DOHH2 (cell line): ENCODE measurements at regions not wholly inside any gene's neighbourhood (a gene's known extent, or its start where the extent isn't known, plus 50 kb on each side); places are given as distances from the start of the nearest gene placed in this dataset.

Experiments used
- H3F3A ChIP-seq: fragments of 200-600 bp; sonication (generic), shearing (Covaris generic); 2 replicates; pipeline ENCODE4 v1.6.0; 2016; ENCODE audit warnings: antibody characterized with exemption, mild to moderate bottlenecking; ENCODE audit not compliant: control insufficient read depth, insufficient read depth
- H3K27ac ChIP-seq: fragments of 200-600 bp; sonication (generic); 2 replicates; pipeline ENCODE4 v1.5.1; 2014; ENCODE audit warnings: low read depth, mild to moderate bottlenecking, low read length, moderate library complexity
- H3K27me3 ChIP-seq: fragments of 200-600 bp; sonication (generic); 2 replicates; pipeline ENCODE4 v1.6.1; 2014; ENCODE audit warnings: mild to moderate bottlenecking, low read length, mixed read lengths; ENCODE audit not compliant: control insufficient read depth
- H3K36me3 ChIP-seq: fragments of 200-600 bp; sonication (generic); 2 replicates; pipeline ENCODE4 v1.6.1; 2014; ENCODE audit warnings: mild to moderate bottlenecking, low read length, moderate library complexity, mixed read lengths; ENCODE audit not compliant: control insufficient read depth
- H3K4me1 ChIP-seq: fragments of 200-600 bp; sonication (generic); 2 replicates; pipeline ENCODE4 v1.6.1; 2014; ENCODE audit warnings: mild to moderate bottlenecking, low read length, mixed read lengths; ENCODE audit not compliant: control insufficient read depth
- H3K4me2 ChIP-seq: fragments of 200-600 bp; sonication (generic); 2 replicates; pipeline ENCODE4 v1.6.0; 2014; ENCODE audit warnings: mild to moderate bottlenecking, low read length, moderate library complexity
- H3K4me3 ChIP-seq: fragments of 200-600 bp; sonication (generic); 2 replicates; pipeline ENCODE4 v1.5.1; 2014; ENCODE audit warnings: mild to moderate bottlenecking, low read length, mixed read lengths
- H3K79me2 ChIP-seq: fragments of 200-600 bp; sonication (generic); 2 replicates; pipeline ENCODE4 v1.6.1; 2014; ENCODE audit warnings: mild to moderate bottlenecking, low read length, mixed read lengths; ENCODE audit not compliant: control insufficient read depth
- H3K9me2 ChIP-seq: fragments of 200-600 bp; sonication (generic); replicated peaks from 2 replicates; pipeline ENCODE4 v1.6.1; 2014; ENCODE audit warnings: mild to moderate bottlenecking, low read length, mixed read lengths; ENCODE audit not compliant: control insufficient read depth
- H3K9me3 ChIP-seq: fragments of 200-600 bp; sonication (generic); 2 replicates; pipeline ENCODE4 v1.6.1; 2014; ENCODE audit warnings: antibody characterized with exemption, low read length, mixed read lengths; ENCODE audit not compliant: control insufficient read depth, insufficient read depth
- H4K20me1 ChIP-seq: fragments of 200-600 bp; sonication (generic); 2 replicates; pipeline ENCODE4 v1.6.0; 2014; ENCODE audit warnings: low read depth, mild to moderate bottlenecking, antibody characterized with exemption, low read length, moderate library complexity; ENCODE audit not compliant: control insufficient read depth, insufficient read depth
- EZH2phosphoT487 ChIP-seq: fragments of 200-600 bp; sonication (generic); IDR thresholded peaks from 2 replicates; pipeline ENCODE4 v1.6.1; 2017; ENCODE audit warnings: borderline replicate concordance, mild to moderate bottlenecking, antibody characterized with exemption, low read length, moderate library complexity, mixed read lengths
- TF ChIP-seq, protein P1 (sequence below): fragments of 200-600 bp; sonication (generic); IDR thresholded peaks from one replicate; pipeline ENCODE4 v1.5.1; 2014; ENCODE audit warnings: antibody characterized with exemption, mild to moderate bottlenecking, low read depth, low read length; ENCODE audit not compliant: poor library complexity, severe bottlenecking

DNA sequence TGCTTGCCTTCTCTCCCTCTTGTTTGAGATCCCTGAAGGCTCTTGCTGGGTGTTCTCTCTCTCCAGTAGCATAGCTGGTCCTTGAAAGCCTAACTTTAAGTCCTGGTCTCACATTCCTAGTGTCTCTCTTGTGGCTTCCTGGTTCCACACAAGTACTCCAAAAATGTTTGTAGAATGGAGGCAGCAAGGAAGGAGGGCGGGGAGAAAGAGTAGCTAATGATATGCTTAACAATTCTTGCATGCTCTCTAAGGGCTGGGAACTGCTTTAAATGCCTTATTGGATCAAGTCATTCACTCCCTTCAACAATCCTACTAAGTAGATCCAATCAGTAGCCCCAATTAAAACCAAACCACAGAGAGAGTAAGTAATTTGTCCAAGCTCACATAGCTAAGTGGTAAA lies 357.3 kb downstream of the KLF5 start:
- no peaks in the 10 kb centered on the region for H3K4me1 ChIP-seq
- H3K4me2 ChIP-seq: no peak overlapping the region
- H3K27ac ChIP-seq: no peak overlapping the region
- H3K27me3 ChIP-seq: no peaks in the 10 kb centered on the region
- H3K79me2 ChIP-seq: no peaks in the 10 kb centered on the region
- H3K9me2 ChIP-seq: no peaks in the 10 kb centered on the region
- H3K9me3 ChIP-seq: no peaks in the 10 kb centered on the region
- no peak overlapping the region for H3K4me3 ChIP-seq
- H4K20me1 ChIP-seq: no peaks in the 10 kb centered on the region
- no peaks in the 10 kb centered on the region for H3K36me3 ChIP-seq
- no peaks in the 10 kb centered on the region for H3F3A ChIP-seq
- TF ChIP-seq, protein P1, sequence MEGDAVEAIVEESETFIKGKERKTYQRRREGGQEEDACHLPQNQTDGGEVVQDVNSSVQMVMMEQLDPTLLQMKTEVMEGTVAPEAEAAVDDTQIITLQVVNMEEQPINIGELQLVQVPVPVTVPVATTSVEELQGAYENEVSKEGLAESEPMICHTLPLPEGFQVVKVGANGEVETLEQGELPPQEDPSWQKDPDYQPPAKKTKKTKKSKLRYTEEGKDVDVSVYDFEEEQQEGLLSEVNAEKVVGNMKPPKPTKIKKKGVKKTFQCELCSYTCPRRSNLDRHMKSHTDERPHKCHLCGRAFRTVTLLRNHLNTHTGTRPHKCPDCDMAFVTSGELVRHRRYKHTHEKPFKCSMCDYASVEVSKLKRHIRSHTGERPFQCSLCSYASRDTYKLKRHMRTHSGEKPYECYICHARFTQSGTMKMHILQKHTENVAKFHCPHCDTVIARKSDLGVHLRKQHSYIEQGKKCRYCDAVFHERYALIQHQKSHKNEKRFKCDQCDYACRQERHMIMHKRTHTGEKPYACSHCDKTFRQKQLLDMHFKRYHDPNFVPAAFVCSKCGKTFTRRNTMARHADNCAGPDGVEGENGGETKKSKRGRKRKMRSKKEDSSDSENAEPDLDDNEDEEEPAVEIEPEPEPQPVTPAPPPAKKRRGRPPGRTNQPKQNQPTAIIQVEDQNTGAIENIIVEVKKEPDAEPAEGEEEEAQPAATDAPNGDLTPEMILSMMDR: no peak
- no peak for TF ChIP-seq EZH2phosphoT487

DNA sequence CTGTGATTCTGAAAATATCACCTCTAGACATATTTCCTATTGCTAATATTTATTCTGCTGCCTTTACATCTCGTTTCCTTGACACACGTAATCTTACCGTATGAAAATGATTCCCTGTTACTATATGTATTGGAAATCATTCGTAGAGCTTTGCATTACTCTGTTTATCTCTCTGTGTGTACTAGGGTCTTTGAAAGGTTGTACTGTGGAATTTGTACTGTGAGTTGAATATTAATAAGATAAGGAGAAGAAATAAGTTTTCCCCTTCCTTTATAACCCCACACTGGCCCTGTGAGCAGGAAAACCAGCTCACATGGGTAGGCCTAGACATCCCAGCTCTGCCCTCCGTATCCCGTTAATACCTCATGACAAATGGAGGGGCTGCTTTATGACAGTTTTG lies 354.9 kb downstream of the KLF5 start:
- H3K27me3 ChIP-seq: no peaks in the 10 kb centered on the region
- H3K4me2 ChIP-seq: no peak overlapping the region
- no peak overlapping the region for H3K4me3 ChIP-seq
- no peaks in the 10 kb centered on the region for H3F3A ChIP-seq
- H4K20me1 ChIP-seq: no peaks in the 10 kb centered on the region
- no peaks in the 10 kb centered on the region for H3K9me2 ChIP-seq
- H3K79me2 ChIP-seq: no peaks in the 10 kb centered on the region
- TF ChIP-seq, protein P1: no peak
- no peak for TF ChIP-seq EZH2phosphoT487
- H3K9me3 ChIP-seq: no peaks in the 10 kb centered on the region
- H3K27ac ChIP-seq: no peak overlapping the region
- H3K36me3 ChIP-seq: no peaks in the 10 kb centered on the region
- no peaks in the 10 kb centered on the region for H3K4me1 ChIP-seq

DNA sequence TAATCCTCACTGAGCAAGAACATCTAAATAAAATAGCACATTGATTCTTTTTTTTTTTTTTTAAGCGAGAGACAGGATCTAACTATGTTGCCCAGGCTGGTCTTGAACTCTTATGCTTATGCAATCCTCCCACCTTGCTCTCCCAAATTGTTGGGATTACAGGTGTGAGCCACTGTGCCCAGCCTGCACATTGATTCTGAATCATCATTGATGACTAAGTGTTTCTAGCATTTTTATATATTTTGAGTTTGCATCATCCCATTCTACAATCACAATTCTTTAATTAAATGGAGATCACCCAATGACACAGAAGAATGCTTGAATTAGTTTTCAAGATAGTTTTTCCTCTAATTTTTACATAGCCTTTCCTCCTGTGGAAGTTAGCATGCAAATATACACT lies 354.1 kb downstream of the KLF5 start:
- no peaks in the 10 kb centered on the region for H3F3A ChIP-seq
- no peaks in the 10 kb centered on the region for H3K27me3 ChIP-seq
- TF ChIP-seq, protein P1: no peak
- no peak for TF ChIP-seq EZH2phosphoT487
- no peaks in the 10 kb centered on the region for H4K20me1 ChIP-seq
- no peaks in the 10 kb centered on the region for H3K9me3 ChIP-seq
- H3K27ac ChIP-seq: no peak overlapping the region
- H3K9me2 ChIP-seq: no peaks in the 10 kb centered on the region
- no peaks in the 10 kb centered on the region for H3K4me1 ChIP-seq
- no peaks in the 10 kb centered on the region for H3K79me2 ChIP-seq
- no peaks in the 10 kb centered on the region for H3K36me3 ChIP-seq
- no peak overlapping the region for H3K4me2 ChIP-seq
- H3K4me3 ChIP-seq: no peak overlapping the region

- TF ChIP-seq, protein P1: no peak
- no peak for TF ChIP-seq EZH2phosphoT487
- Histone ChIP-seq H3K27ac (no peak overlapping the region), H3K27me3 (no peaks in the 10 kb centered on the region)
Measured at GRCh38 chr13:73411067-73411809, 352.4 kb downstream of the KLF5 start.

More at GRCh38 chr13:73411067-73411809, 352.4 kb downstream of the KLF5 start:
- no peaks in the 10 kb centered on the region for H4K20me1 ChIP-seq
- H3K9me3 ChIP-seq: no peaks in the 10 kb centered on the region
- no peak overlapping the region for H3K4me3 ChIP-seq
- no peak overlapping the region for H3K4me2 ChIP-seq
- H3K9me2 ChIP-seq: no peaks in the 10 kb centered on the region
- no peaks in the 10 kb centered on the region for H3K36me3 ChIP-seq
- no peaks in the 10 kb centered on the region for H3K79me2 ChIP-seq
- no peaks in the 10 kb centered on the region for H3F3A ChIP-seq
- no peaks in the 10 kb centered on the region for H3K4me1 ChIP-seq
